ENCODE measurements at regions not wholly inside any gene's neighbourhood (a gene's known extent, or its start where the extent isn't known, plus 50 kb on each side); places are given as distances from the start of the nearest gene placed in this dataset.
A peak's percentile ranks its signal among the peaks of the same experiment; 100 is the strongest.

DNA sequence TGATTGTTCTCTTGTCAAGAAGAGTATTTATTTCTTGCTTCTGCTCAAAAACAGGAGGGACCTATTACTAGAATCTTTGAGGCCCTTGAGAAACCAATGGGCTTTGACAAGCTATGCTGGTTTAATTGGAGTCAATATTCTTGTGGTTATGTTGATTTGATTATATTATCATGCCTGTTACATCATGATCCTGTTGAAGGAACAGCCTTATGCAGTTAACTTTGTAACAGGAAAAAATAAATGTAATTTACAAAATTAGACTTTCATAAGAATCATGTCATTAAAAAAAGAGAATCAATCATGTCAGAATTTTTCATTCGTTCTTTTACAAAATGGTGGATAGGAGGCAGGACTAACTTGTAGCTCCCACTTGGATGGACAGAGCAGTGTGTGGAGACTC, 386.1 kb upstream of the DDI1 start:
- ATAC-seq (no peak), DNase-seq (no peak)
- intact Hi-C loops (cut with DNase I): no loop called here

DNA sequence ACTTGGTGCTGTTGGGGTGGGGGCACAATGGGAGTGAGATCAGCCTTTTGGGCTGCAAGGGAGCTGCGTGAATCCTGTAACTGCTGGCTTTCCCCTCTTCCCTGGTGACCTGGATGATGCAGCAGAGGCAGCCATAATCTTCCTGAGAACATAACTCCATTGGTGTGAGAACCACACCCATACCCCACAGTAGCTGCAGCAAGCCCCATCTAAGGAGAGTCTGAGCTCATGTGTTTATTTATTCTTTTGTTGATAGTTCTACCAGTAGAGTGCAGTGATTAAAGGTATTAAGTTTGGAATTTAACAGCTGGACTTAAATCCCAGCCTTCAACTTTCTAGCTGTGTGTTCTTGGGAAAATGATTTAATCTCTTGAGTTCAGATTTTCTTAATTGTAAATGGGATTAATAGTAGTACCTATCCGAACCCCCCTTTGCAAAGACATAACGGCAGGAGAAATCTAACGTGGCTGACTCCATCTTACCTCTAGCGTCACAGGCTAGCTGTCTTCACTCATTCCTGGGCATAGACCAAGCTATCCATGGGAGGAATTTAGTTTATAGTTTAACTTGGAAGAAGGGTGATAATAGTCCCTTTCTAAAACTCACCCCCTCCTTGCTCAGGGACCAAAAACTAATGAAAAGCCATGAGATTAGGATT, 385.0 kb upstream of the DDI1 start:
- intact Hi-C loops (cut with DNase I): no loop called here
- ATAC-seq: no peak
- DNase-seq: no peak

DNA sequence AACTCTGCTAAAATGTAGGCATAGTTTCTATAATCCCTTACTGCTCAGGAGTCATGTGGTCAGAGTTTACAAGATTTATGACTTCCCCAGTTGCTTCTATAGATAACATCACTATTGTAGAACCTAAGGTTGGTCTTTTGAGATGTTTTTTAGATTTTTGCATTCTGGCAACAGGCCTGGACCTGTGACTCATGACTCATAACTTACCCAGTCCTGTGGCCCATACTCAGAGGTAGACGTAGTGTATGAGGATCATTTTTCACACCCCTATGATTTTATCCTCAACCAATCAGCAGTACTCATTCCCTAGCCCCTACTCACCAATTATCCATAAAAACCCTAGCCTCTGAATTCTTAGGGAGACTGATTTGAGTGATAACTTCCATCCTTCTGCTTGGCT, 384.4 kb upstream of the DDI1 start:
- ATAC-seq (no peak), DNase-seq (no peak)
- intact Hi-C loops (cut with DNase I): no loop called here

DNA sequence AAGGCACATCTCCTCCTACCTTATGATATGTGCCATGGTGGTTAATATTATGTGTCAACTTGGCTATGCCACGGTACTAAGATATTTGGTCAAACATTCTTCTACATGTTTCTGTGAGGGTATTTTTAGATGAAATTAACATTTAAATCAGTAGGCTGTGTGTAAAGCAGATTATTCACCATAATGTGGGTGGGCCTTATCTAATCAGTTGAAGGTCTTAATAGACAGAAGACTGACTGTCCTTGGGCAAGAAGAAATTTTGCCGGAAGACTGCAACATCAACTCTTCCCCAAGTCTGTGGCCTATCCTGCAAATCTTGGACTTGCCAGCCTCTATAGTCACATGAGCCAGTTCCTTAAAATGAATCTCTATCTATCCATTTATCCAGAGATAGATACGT, 380.1 kb upstream of the DDI1 start:
- DNase-seq (no peak), ATAC-seq (no peak)
- intact Hi-C loops (cut with DNase I): no loop called here

DNA sequence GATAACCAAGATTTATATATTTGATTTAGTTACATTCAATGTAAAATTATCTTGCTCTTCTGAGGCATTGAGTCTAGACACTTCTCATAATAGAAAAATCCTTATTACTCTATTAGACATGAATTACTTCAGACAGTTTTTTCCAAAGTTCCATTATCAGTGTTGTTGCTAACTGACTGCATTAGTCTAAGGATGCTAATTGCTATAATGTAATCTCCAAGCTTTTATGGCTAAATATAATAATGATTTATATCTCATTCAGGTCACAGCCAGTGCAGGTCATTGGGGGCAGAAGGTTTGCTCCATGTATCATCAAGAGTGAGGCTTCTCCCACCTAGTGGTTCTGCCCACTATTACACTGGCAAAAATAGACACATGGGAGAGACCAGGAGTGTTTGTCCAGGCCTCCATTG, 377.2 kb upstream of the DDI1 start:
- no peak for ATAC-seq
- intact Hi-C loops (cut with DNase I): no loop called here
- no peak for DNase-seq

DNA sequence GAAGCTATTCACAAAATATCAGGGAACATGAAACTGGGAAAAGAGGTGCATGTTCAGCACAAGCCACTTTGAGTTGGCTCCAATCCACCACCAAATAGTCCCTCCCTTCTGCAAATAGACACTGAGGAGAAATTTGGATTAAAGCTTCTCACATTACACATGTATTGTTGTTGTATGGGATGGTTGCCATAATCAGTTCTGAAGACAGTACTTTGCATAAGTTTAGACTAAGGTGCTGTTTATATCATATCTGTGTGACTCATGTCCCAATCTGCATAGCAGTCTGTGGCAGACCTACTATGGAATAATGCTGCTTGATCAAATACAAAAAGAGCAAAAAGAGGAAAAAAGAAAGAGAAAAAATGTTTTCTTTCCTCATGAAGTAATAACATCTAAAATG, 376.7 kb upstream of the DDI1 start:
- DNase-seq (no peak), ATAC-seq (no peak)
- intact Hi-C loops (cut with DNase I): no loop called here

DNA sequence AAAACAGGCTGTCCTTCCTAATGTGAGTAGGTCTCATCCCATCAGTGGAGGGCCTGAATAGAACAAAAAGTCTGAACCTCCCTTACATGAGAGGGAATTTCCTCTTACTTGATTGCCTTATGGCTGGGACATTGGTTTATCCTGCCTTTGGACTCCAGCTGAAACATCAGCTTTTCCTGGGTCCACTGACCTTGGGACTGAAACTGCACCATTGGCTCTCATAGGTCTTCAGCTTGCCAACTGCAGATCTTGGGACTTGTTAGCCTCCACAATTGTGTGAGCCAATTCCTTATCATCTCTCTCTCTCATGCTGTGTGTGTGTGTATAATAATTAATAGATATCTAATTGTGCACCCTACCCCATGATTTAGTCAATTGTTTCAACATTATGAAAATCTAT, 375.3 kb upstream of the DDI1 start:
- DNase-seq (no peak), ATAC-seq (no peak)
- intact Hi-C loops (cut with DNase I): no loop called here

DNA sequence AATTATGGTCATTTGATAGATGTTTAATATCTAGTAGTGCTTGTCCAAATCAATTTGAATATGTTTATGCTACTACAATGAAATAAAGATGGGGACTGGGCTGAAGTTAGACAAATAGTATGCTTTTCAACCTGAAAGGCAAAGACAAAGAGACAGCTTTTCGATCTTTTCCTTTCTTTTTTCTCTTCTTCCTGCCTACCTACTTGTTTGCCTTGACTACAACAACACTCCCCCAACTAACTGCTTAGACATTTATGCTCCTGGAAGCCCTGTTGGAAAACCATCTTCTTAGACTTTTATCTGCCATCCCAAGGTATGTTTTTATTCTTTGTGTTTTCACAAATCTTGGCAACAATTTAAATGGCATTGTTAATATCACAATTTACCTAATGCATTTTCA, 374.4 kb upstream of the DDI1 start:
- DNase-seq (no peak), ATAC-seq (no peak)
- intact Hi-C loops (cut with DNase I): no loop called here

DNA sequence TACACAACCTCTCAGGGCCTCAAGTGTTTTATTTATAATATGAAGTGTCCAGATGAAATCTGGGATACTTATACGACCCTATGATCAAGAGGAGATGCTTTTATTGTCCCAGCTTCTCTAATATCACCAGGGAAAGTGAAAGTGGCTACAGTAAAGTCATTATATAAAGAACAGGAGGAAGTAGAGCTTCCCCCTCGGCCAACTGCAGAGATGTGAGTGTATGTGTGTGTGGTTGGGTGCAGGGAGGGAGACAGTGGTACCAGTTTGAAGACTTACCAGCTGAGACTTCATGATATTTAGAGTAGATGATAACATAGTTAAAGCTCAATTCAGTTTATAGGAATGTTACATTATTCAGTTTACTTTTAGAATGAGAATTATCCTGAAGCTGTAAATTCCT, 373.6 kb upstream of the DDI1 start:
- DNase-seq (no peak), ATAC-seq (no peak)
- intact Hi-C loops (cut with DNase I): no loop called here

DNA sequence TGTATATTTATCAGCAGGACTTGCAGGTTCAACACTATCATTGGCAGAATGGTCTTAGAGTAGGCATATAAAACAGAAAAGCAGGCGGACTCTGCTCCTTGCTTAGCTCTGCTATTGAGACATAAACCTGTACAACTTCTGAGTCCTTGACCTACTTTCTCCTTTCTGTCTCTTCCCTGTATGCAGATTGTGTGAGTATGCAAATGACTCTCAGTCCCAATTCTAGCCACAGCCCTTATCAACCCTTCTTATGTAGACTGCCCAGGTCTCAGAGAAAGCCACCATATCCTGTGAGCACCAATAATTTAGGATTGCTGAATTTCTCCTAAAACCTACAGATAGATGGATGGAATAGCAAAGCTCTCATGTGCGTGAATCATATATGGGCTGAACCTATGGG, 367.6 kb upstream of the DDI1 start:
- ATAC-seq (no peak), DNase-seq (no peak)
- intact Hi-C loops (cut with DNase I): no loop called here

DNA sequence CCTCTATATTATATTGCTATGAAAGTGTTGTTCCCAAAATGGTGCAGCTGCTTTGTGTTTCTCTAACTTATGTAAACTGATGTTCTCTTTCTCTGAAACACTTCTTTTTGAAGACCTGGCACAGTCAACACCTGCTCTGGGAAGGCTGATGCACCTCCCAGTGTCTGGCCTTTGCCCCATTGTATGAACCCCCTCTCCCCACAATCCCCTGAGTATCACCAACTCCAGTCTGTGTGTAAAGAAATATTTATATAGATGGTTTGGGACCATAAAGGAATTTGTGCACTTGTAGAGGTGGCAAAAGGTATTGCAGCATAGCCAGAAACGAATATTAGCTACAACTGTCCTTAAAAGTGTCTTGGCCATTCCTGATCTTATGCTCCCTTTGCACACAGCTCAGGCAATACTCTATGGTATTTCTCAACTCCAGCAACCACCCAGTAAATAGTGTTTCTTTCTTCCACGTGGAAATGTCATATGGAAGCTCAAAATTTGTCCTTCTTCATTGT, 365.2 kb upstream of the DDI1 start:
- DNase-seq (no peak), ATAC-seq (no peak)
- intact Hi-C loops (cut with DNase I): no loop called here

DNA sequence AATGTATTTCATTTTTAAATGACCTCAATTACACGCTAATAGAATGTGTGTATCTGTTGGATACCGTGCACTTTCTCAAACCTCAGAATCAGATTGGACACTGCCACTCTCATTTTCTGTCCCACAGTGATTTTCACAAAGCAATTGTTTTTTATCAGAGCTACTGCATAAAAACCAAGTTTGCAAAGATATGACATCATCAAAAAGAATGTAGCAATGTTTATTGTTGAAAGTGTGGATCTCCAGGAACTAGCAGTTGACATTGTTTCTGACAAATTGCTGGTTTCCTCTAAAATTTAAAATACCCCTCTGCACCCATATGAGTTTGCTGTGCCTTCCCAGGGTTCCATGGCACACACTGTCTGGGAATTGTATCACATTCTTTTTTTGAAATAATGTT, 362.7 kb upstream of the DDI1 start:
- intact Hi-C loops (cut with DNase I): no loop called here
- no peak for ATAC-seq

DNA sequence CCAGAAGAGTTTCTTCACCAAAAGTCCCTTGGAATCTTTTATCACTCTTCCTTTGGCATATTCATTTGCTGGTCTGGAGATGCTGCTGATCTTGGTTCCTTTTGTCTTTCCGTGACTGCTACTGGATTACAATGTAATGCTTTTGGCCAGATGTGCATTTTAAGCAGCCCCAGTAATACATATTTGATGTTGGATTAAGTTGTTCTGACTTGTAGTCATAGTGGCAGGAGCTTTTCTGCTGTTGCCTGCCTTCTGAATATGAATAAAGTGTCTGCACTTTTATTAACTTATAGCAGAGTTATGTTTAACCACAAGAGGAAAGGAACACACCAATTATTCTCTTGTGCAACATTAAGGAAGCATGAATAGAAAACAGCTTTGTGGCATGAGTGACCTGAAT, 360.0 kb upstream of the DDI1 start:
- intact Hi-C loops (cut with DNase I): no loop called here
- DNase-seq (no peak), ATAC-seq (no peak)

More for the DNA sequence above, 362.7 kb upstream of the DDI1 start:
- DNase-seq: no peak

DNA sequence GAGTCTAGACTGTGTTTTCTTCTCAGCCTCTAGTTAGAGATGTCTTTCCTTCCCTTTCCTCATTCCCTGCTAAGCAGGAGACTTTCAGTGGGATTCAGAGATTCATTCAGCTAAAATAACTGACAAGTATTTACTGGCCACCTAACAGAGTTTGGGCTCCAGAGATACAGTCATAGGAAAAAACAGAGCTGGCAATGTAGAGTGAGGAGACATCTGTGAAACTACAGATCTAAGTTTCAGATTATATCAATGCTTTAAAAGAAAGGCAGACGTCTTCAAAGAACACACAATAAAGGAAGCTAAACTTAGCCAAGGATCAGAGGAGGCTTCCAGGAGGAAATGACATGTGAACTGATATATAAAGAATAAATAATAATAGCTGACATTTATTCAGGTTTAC, 355.6 kb upstream of the DDI1 start:
- DNase-seq (no peak), ATAC-seq (no peak)
- intact Hi-C loops (cut with DNase I): loop anchor here in 1 of 2 donors (5.0 kb wide), 1 partner anchor 471 kb away; no protein-coding TSS in a partner anchor

DNA sequence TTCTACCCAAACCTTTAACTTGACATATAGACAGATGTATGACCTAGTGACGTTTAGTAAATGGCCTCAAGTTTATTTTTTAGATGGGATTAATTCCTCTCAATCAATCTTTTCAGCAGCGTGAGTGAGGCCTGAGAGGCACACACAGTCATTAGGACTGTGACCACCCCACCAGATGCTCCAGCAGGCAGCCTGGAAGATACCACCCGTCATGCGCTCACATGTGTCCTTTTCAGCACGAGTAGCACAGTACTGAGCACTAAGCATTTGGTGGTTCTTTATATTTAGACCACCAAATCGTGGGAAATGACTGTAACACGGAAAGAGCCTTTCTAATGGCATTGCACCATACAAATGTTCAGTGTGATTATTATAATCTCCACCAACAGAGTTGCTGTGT, 354.6 kb upstream of the DDI1 start:
- DNase-seq: no peak
- intact Hi-C loops (cut with DNase I): loop anchor here (2.0 to 5.0 kb wide), 2 partner anchors 469 to 470 kb away; no protein-coding TSS in a partner anchor
- peak; percentile 15 to 27 for ATAC-seq

DNA sequence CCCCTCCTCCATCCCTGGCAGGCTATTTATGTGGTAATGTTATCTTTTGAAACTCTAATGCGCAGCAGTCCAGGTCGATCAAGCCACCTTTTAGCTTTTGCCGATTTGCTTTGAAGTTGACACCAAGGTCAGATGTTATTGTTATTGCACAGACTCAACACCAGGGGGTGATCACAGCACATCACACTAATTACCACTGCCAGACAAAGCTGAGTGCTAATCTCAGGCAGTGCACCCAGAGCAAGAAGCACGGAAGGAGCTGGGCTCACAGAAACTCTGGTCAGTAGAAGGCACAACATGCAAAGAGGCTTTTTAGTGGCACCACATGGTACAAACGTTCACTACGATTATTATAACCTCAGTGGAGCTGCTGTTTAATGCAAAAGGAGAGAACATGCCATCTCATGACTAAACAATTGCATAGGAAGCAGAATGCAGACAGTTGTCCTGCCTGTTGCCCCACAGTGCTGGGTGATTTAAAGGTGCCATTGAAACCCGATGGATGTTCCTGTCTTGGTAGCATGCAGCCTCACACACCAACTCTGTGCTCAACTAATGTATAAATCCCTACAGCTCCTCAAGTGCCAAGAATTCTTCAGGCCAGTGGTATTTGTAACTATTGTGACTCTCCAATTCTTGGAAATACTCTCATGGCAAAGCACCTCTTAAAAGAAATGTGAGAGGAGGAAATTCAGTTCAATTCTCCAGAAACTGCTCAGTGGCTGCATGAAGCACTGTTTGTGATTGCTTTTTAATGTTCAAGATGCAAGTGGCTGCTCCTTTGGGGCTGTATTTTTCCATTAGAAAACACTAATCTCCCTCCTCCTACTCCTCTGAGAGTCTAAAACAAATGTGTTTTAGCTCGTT, 353.9 kb upstream of the DDI1 start:
- peak; percentile 96 for ATAC-seq
- peak; percentile 33 for DNase-seq

DNA sequence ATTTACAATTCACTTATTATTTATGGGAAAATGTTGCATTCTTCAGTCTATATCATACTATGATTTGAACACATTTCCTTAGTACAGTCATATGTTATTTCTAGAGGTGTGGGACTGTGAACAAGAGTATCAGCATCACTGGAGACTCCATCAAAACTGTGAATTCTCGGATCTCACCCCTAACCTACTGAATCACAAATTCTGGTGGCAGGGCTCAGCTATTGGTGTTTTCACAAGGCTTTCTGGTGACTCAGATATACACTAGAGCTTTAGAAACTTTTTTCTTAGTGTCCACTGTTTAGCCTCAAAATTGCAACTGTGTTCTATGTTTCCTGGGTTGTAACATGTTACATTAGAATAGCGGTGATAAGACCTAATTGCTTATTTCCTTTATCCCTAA, 352.9 kb upstream of the DDI1 start:
- ATAC-seq (no peak), DNase-seq (no peak)
- intact Hi-C loops (cut with DNase I): loop anchor here (2.0 to 5.0 kb wide), 2 partner anchors 467 to 469 kb away; no protein-coding TSS in a partner anchor

More for the DNA sequence above, 353.9 kb upstream of the DDI1 start:
- intact Hi-C loops (cut with DNase I): loop anchor here (2.0 to 5.0 kb wide), 2 partner anchors 468 to 470 kb away; no protein-coding TSS in a partner anchor

DNA sequence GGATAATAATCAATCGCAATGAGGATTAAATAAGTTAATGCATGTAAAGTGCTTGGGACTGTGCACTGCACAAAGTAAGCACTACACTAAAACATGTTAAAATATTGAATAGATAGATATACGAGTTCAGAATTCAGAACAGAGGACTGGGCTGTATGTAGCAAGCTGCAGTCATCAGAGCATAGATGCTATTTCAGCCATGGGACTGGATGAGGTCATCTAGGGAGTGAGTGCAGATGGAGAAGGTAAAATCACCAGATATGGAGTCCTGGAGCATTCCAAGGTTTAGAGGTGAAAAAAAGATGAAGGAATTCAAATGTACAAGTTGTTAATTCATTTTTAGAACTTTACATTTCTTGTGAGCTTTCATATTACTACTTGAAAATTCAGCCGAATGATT, 347.5 kb upstream of the DDI1 start:
- DNase-seq (no peak), ATAC-seq (no peak)
- intact Hi-C loops (cut with DNase I): no loop called here

DNA sequence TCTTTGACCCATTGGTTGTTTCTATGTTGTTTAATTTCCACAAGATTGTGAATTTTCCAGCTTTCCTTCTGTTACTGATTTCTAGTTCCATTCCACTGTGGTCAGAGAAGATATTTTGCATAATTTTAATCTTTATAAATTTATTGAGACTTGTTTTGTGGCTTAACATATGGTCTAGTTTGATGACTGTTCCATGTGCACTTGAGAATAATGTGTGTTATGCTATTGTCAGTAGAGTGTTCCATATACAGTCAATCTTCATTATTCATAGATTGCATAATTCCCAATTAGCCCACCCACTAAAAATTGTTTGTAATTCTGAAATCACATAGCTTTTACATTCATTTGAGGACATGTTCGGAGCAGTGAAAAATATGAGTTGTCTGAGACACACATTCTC, 346.1 kb upstream of the DDI1 start:
- no peak for DNase-seq
- no peak for ATAC-seq
- intact Hi-C loops (cut with DNase I): no loop called here

DNA sequence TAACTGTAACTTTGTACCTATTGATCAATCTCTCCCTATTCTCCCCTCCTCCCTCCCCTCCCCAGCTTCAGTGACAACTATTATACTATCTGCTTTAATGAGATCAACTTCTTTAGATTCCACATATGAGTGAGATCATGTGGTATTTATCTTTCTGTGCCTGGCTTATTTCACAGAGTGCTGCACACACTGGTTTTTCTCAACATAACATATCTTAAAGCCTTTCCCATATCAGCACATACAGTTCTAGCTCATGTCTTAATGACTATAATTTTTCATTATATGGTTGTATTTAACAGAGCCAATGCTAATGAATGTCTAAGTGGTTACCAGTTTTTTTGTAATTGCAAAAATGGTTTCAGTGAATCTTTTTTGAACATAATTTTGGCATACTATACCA, 340.3 kb upstream of the DDI1 start:
- intact Hi-C loops (cut with DNase I): no loop called here
- no peak for DNase-seq
- no peak for ATAC-seq

DNA sequence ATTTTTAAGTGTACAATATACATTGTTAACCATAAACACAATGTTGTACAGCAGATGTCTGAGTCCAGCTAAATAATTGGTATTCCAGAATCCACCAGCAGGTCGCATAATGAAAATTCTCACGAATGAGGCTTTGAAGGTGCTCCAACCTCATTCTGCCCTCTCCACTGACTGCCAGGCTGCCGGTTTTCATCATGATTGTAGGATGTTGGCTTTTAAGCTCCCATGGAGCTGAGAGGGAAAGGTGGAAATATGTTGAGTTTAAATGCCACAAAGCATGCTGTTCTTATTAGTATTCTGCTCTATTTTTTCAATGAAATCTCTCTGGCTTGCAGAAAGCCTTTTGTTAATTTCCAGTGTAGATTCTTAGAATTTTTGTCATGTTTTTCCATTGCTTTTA, 337.2 kb upstream of the DDI1 start:
- DNase-seq (no peak), ATAC-seq (no peak)
- intact Hi-C loops (cut with DNase I): no loop called here
